ENCODE measurements at regions not wholly inside any gene's neighbourhood (a gene's known extent, or its start where the extent isn't known, plus 50 kb on each side); places are given as distances from the start of the nearest gene placed in this dataset.
A peak's percentile ranks its signal among the peaks of the same experiment; 100 is the strongest.
"Not testable (repeated sequence)": the region's sequence is repeated elsewhere in the genome, so short reads cannot be mapped to it uniquely, and the experiment has no call there.

- Histone ChIP-seq H3K27me3 (ENCODE audit: insufficient read depth, low read depth, severe bottlenecking) (no peaks in the 10 kb centered on the region), H3K27ac (no peak overlapping the region), H3K4me3 (ENCODE audit: low read depth, low read length) (no peak overlapping the region), H3K9me3 (ENCODE audit: severe bottlenecking) (no peaks in the 10 kb centered on the region), H3K36me3 (no peaks in the 10 kb centered on the region)
- no peak for DNase-seq
- no peak for TF ChIP-seq CTCF (IDR thresholded peaks at IDR 0.05; ENCODE audit: low read depth, low read length)
Measured at GRCh38 chr12:17030338-17030737, 424.4 kb upstream of the LMO3 start.

GRCh38 chr12:17028348-17028747 lies 422.4 kb upstream of the LMO3 start:
- DNase-seq, result peak; percentile 19
- Histone ChIP-seq H3K9me3 (ENCODE audit: severe bottlenecking) (no peaks in the 10 kb centered on the region), H3K27me3 (ENCODE audit: insufficient read depth, low read depth, severe bottlenecking) (no peaks in the 10 kb centered on the region), H3K36me3 (no peaks in the 10 kb centered on the region), H3K27ac (no peak overlapping the region), H3K4me3 (ENCODE audit: low read depth, low read length) (no peak overlapping the region)
- TF ChIP-seq CTCF (IDR thresholded peaks at IDR 0.05; ENCODE audit: low read depth, low read length), result peak; percentile 33; the same call in 1 of the 2 replicates

- H3K4me3 ChIP-seq (ENCODE audit: low read depth, low read length); H3K36me3 ChIP-seq; H3K27ac ChIP-seq; H3K9me3 ChIP-seq (ENCODE audit: severe bottlenecking); H3K27me3 ChIP-seq (ENCODE audit: insufficient read depth, low read depth, severe bottlenecking); DNase-seq: not testable (repeated sequence)
Measured at GRCh38 chr12:17025424-17025823, 419.5 kb upstream of the LMO3 start.

GRCh38 chr12:17020765-17021164 lies 414.8 kb upstream of the LMO3 start:
- H3K4me3 ChIP-seq (ENCODE audit: low read depth, low read length), result no peak overlapping the region
- no peak for TF ChIP-seq CTCF (IDR thresholded peaks at IDR 0.05; ENCODE audit: low read depth, low read length)
- no peaks in the 10 kb centered on the region for H3K36me3 ChIP-seq
- no peaks in the 10 kb centered on the region for H3K27me3 ChIP-seq (ENCODE audit: insufficient read depth, low read depth, severe bottlenecking)
- no peak for DNase-seq
- H3K9me3 ChIP-seq (ENCODE audit: severe bottlenecking), result no peaks in the 10 kb centered on the region
- no peak overlapping the region for H3K27ac ChIP-seq

- TF ChIP-seq CTCF (IDR thresholded peaks at IDR 0.05; ENCODE audit: low read depth, low read length), result no peak
- no peaks in the 10 kb centered on the region for H3K9me3 ChIP-seq (ENCODE audit: severe bottlenecking)
- no peak for DNase-seq
Measured at GRCh38 chr12:17017402-17017801, 411.4 kb upstream of the LMO3 start.

GRCh38 chr12:17016116-17016864 lies 410.3 kb upstream of the LMO3 start:
- DNase-seq, result no peak
- no peak overlapping the region for H3K4me3 ChIP-seq (ENCODE audit: low read depth, low read length)
- TF ChIP-seq CTCF (IDR thresholded peaks at IDR 0.05; ENCODE audit: low read depth, low read length), result no peak
- no peaks in the 10 kb centered on the region for H3K27me3 ChIP-seq (ENCODE audit: insufficient read depth, low read depth, severe bottlenecking)
- H3K27ac ChIP-seq, result no peak overlapping the region
- H3K9me3 ChIP-seq (ENCODE audit: severe bottlenecking), result no peaks in the 10 kb centered on the region
- no peaks in the 10 kb centered on the region for H3K36me3 ChIP-seq

More at GRCh38 chr12:17017402-17017801, 411.4 kb upstream of the LMO3 start:
- no peaks in the 10 kb centered on the region for H3K36me3 ChIP-seq
- H3K27ac ChIP-seq, result no peak overlapping the region
- H3K27me3 ChIP-seq (ENCODE audit: insufficient read depth, low read depth, severe bottlenecking), result no peaks in the 10 kb centered on the region
- H3K4me3 ChIP-seq (ENCODE audit: low read depth, low read length), result no peak overlapping the region
